ENCODE measurements at regions not wholly inside any gene's neighbourhood (a gene's known extent, or its start where the extent isn't known, plus 50 kb on each side); places are given as distances from the start of the nearest gene placed in this dataset.
A peak's percentile ranks its signal among the peaks of the same experiment; 100 is the strongest.

DNA sequence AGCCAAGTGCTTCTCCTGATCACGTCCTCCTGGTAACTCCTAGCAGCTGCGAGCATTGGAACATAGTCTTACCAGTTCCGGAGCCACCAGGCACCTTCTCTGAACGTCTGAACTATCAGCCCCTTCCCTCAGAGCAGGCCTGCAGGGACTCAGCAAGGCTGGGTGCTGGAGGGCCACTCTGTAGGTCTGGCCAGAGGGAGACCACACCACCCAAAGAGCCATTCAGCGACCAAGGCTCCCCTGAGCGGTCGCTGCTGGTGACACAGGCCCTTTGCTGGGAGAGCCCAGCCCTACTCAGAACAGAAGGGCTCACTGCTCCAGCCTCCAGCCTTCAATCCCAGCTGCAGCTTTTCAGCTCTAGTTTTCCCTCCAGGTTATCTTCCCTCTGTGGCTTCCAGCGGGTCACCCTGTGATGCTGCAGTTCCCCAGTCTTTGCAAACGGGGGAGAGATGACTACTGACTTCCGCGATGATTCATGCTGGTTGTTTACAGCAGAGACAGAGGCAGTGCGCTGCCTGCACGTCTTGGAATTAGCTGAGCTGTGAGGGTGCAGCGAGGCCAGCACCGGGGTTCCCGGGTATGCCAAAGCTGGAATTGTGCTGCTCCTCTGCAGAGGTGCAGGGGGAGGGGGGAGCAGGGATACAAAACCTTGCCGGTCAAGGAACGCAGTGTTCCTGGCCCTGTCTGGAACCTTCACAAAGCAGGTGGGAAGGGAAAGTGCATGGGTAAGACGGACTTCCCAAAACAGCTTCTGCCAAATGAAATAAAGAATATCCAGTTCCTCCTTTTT is 161.4 kb downstream of the LY86 start (continued):
- TF ChIP-seq ATF7 (IDR thresholded peaks at IDR 0.05): peak; percentile 90
- TF ChIP-seq U2AF1 (optimal IDR thresholded peaks at IDR 0.05; ENCODE audit: low read depth, low read length): no peak
- TF ChIP-seq CC2D1A (IDR thresholded peaks at IDR 0.05): no peak
- TF ChIP-seq EGR1 (conservative IDR thresholded peaks at IDR 0.05): peak; percentile 46; the same call in 1 of the 2 replicates
- peak; percentile 36; the same call in 1 of the 2 replicates for TF ChIP-seq PHF21A (IDR thresholded peaks at IDR 0.05; ENCODE audit: borderline replicate concordance, low read depth)
- peak; percentile 50 for TF ChIP-seq HNRNPLL (IDR thresholded peaks at IDR 0.05; ENCODE audit: low read depth, low read length, poor library complexity, severe bottlenecking)
- TF ChIP-seq ASH1L (IDR thresholded peaks at IDR 0.05; ENCODE audit: borderline replicate concordance, low read depth, partially characterized antibody): no peak
- TF ChIP-seq XRCC5 (IDR thresholded peaks at IDR 0.05; ENCODE audit: low read depth, low read length): peak; percentile 82
- TF ChIP-seq MYC (IDR thresholded peaks at IDR 0.05; ENCODE audit: low read depth, low read length): peak; percentile 57; the same call in 1 of the 2 replicates
- TF ChIP-seq MYC (CRISPR knock-in tag; IDR thresholded peaks at IDR 0.05; ENCODE audit: borderline replicate concordance, low read depth): no peak
- TF ChIP-seq SIN3B (IDR thresholded peaks at IDR 0.05; ENCODE audit: low read depth): peak; percentile 23; the same call in 1 of the 2 replicates
- no peak for TF ChIP-seq ZC3H11A (IDR thresholded peaks at IDR 0.05; ENCODE audit: low read depth, low read length)
- TF ChIP-seq ZNF436 (CRISPR knock-in tag; IDR thresholded peaks at IDR 0.05): no peak
- no peak for TF ChIP-seq ZBTB7A (IDR thresholded peaks at IDR 0.05; ENCODE audit: borderline replicate concordance, control insufficient read depth, low read depth, low read length)
- TF ChIP-seq, protein P1, sequence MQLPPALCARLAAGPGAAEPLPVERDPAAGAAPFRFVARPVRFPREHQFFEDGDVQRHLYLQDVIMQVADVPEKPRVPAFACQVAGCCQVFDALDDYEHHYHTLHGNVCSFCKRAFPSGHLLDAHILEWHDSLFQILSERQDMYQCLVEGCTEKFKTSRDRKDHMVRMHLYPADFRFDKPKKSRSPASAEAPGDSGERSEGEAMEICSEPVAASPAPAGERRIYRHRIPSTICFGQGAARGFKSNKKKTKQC (CRISPR knock-in tag; IDR thresholded peaks at IDR 0.05): peak; percentile 23; the same call in 1 of the 2 replicates
- no peak for TF ChIP-seq MED1 (CRISPR knock-in tag; IDR thresholded peaks at IDR 0.05; ENCODE audit: borderline replicate concordance)
- TF ChIP-seq CBX3 (IDR thresholded peaks at IDR 0.05; ENCODE audit: borderline replicate concordance in 1 of 2, low read length in 2 of 2): peak in 1 of 2 experiments; percentile 87; a peak in 1 of 3 replicates
- TF ChIP-seq MBD2 (IDR thresholded peaks at IDR 0.05; ENCODE audit: borderline replicate concordance, low read depth): peak; percentile 69; the same call in 1 of the 2 replicates
- peak; percentile 89 for TF ChIP-seq MTA3 (IDR thresholded peaks at IDR 0.05; ENCODE audit: borderline replicate concordance)
- peak; percentile 44; the same call in 1 of the 2 replicates for TF ChIP-seq PHF8 (IDR thresholded peaks at IDR 0.05; ENCODE audit: borderline replicate concordance, low read length)
- no peak for TF ChIP-seq SRSF3 (IDR thresholded peaks at IDR 0.05; ENCODE audit: insufficient read depth, low read length)
- TF ChIP-seq POLR2B (IDR thresholded peaks at IDR 0.05; ENCODE audit: low read depth, partially characterized antibody): peak; percentile 33
- TF ChIP-seq, protein P2, sequence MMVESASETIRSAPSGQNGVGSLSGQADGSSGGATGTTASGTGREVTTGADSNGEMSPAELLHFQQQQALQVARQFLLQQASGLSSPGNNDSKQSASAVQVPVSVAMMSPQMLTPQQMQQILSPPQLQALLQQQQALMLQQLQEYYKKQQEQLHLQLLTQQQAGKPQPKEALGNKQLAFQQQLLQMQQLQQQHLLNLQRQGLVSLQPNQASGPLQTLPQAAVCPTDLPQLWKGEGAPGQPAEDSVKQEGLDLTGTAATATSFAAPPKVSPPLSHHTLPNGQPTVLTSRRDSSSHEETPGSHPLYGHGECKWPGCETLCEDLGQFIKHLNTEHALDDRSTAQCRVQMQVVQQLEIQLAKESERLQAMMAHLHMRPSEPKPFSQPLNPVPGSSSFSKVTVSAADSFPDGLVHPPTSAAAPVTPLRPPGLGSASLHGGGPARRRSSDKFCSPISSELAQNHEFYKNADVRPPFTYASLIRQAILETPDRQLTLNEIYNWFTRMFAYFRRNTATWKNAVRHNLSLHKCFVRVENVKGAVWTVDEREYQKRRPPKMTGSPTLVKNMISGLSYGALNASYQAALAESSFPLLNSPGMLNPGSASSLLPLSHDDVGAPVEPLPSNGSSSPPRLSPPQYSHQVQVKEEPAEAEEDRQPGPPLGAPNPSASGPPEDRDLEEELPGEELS (CRISPR knock-in tag; IDR thresholded peaks at IDR 0.05; ENCODE audit: borderline replicate concordance): no peak; the same call in 1 of the 2 replicates
- TF ChIP-seq ZBTB8A (IDR thresholded peaks at IDR 0.05; ENCODE audit: partially characterized antibody): no peak
- peak; percentile 69 for TF ChIP-seq EP400 (IDR thresholded peaks at IDR 0.05)
- TF ChIP-seq SMAD1 (IDR thresholded peaks at IDR 0.05; ENCODE audit: low read depth, low read length, partially characterized antibody): no peak

Data from K562 (cell line).